Testis (tissue), 2 donors: ENCODE measurements at regions not wholly inside any gene's neighbourhood (a gene's known extent, or its start where the extent isn't known, plus 50 kb on each side); places are given as distances from the start of the nearest gene placed in this dataset.

ENCODE experiments used
- CTCF ChIP-seq, 3 experiments: fragments of 450-650 bp in 2 of 3; fragments of 200-600 bp in 1 of 3; sonication (generic) in 1 of 3; IDR thresholded peaks; one replicate each; pipeline ENCODE4 v1.5.1; 2016 to 2019; ENCODE audit warnings: antibody characterized with exemption in 3 of 3, mild to moderate bottlenecking in 2 of 3, moderate library complexity in 1 of 3
- POLR2A ChIP-seq: fragments of 450-650 bp; IDR thresholded peaks from one replicate; pipeline ENCODE4 v1.6.1; 2017; ENCODE audit warnings: antibody characterized with exemption, mild to moderate bottlenecking, moderate library complexity

- TF ChIP-seq CTCF (IDR thresholded peaks at IDR 0.05) (no peak), POLR2A (no peak)
These were observed 219.7 kb upstream of the BTG1 start for GRCh38 chr12:92365333-92365732.
